ENCODE measurements at regions not wholly inside any gene's neighbourhood (a gene's known extent, or its start where the extent isn't known, plus 50 kb on each side); places are given as distances from the start of the nearest gene placed in this dataset.

DNA sequence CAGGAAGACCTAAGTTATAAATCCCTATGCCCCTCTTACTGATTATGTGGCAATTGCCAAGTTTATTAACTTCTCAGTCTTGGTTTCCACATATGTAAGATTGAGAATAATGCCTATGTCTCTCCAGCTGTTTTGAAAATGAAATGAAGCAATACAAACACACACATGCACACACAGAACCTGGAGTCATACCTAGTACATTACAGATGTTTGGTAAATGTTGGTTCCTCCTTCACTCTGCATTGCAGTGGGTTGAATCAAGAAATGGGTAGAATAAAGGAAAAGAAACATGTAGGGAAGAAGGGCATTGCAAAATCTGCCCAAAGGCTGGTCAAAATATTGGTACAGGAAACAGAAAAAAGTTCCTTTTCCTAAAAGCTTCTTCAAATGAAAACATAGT lies 309.9 kb upstream of the EMCN start:
- no peak for DNase-seq (ENCODE audit: low spot score)
- intact Hi-C loops (cut with micrococcal nuclease) = no loop called here
- no peak overlapping the region for H3K4me3 Mint-ChIP-seq

GRCh38 chr4:100826808-100827548 lies 309.2 kb upstream of the EMCN start:
- Mint-ChIP-seq H3K36me3 (ENCODE audit: low read depth) (peaks cover 2% of the 10 kb centered on the region), H3K9me3 (peaks cover 14% of the 10 kb centered on the region), H3K27me3 (ENCODE audit: insufficient read depth) (no peaks in the 10 kb centered on the region), H3K4me3 (no peak overlapping the region), H3K27ac (no peak overlapping the region), H3K4me1 (ENCODE audit: low read depth) (peaks cover 28% of the 10 kb centered on the region)
- DNase-seq (ENCODE audit: low spot score) = no peak
- intact Hi-C loops (cut with micrococcal nuclease) = no loop called here

More for the DNA sequence above, 309.9 kb upstream of the EMCN start:
- Mint-ChIP-seq H3K9me3 (peaks cover 14% of the 10 kb centered on the region), H3K4me1 (ENCODE audit: low read depth) (peaks cover 25% of the 10 kb centered on the region), H3K27ac (no peak overlapping the region), H3K27me3 (ENCODE audit: insufficient read depth) (no peaks in the 10 kb centered on the region), H3K36me3 (ENCODE audit: low read depth) (peaks cover 2% of the 10 kb centered on the region)

- H3K4me3 Mint-ChIP-seq = no peak overlapping the region
- peaks cover 2% of the 10 kb centered on the region for H3K36me3 Mint-ChIP-seq (ENCODE audit: low read depth)
- no peaks in the 10 kb centered on the region for H3K27me3 Mint-ChIP-seq (ENCODE audit: insufficient read depth)
- H3K9me3 Mint-ChIP-seq = peaks cover 14% of the 10 kb centered on the region
- intact Hi-C loops (cut with micrococcal nuclease) = no loop called here
- H3K4me1 Mint-ChIP-seq (ENCODE audit: low read depth) = peaks cover 32% of the 10 kb centered on the region
- no peak overlapping the region for H3K27ac Mint-ChIP-seq
- DNase-seq (ENCODE audit: low spot score) = no peak
Observed at GRCh38 chr4:100826067-100826466, 308.2 kb upstream of the EMCN start.

GRCh38 chr4:100823993-100824323 lies 306.1 kb upstream of the EMCN start:
- peaks cover 6% of the 10 kb centered on the region for H3K9me3 Mint-ChIP-seq
- no peaks in the 10 kb centered on the region for H3K36me3 Mint-ChIP-seq (ENCODE audit: low read depth)
- H3K27me3 Mint-ChIP-seq (ENCODE audit: insufficient read depth) = no peaks in the 10 kb centered on the region
- intact Hi-C loops (cut with micrococcal nuclease) = loop anchor here (1.0 to 5.0 kb wide), 7 partner anchors 73 to 971 kb away; no protein-coding TSS in a partner anchor
- H3K27ac Mint-ChIP-seq = no peak overlapping the region
- H3K4me1 Mint-ChIP-seq (ENCODE audit: low read depth) = peaks cover 40% of the 10 kb centered on the region
- no peak for DNase-seq (ENCODE audit: low spot score)
- H3K4me3 Mint-ChIP-seq = no peak overlapping the region

- intact Hi-C loops (cut with micrococcal nuclease) = loop anchor here (1.0 to 5.0 kb wide), 7 partner anchors 74 to 971 kb away; no protein-coding TSS in a partner anchor
- peak; percentile 32 for DNase-seq (ENCODE audit: low spot score)
- Mint-ChIP-seq H3K4me1 (ENCODE audit: low read depth) (peaks cover 40% of the 10 kb centered on the region), H3K4me3 (no peak overlapping the region), H3K27me3 (ENCODE audit: insufficient read depth) (no peaks in the 10 kb centered on the region), H3K27ac (peak overlapping the region; percentile 79), H3K9me3 (peaks cover under 1% of the 10 kb centered on the region), H3K36me3 (ENCODE audit: low read depth) (no peaks in the 10 kb centered on the region)
Observed at GRCh38 chr4:100823066-100823992, 305.5 kb upstream of the EMCN start.

DNA sequence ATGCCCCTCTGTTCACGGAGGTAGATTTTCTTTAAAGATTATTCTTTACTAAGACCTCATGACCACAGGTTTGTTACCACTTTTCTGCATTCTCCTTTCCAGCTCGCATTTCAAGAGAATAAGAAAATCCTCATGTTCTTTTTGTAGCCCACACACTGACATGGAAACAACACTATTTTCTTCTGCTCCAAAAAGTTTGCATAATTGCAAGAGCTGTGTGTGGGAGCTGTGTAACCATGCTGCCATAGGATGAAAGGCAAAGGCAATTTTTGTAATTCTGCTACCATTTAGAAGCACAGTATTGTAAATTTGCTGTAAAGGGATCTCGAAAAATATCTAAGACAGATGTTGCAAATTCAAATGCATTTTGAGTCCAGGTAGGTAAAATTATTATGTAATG lies 302.4 kb upstream of the EMCN start:
- Mint-ChIP-seq H3K36me3 (ENCODE audit: low read depth) (no peaks in the 10 kb centered on the region), H3K4me3 (no peak overlapping the region), H3K27ac (no peak overlapping the region), H3K4me1 (ENCODE audit: low read depth) (peaks cover 33% of the 10 kb centered on the region), H3K27me3 (ENCODE audit: insufficient read depth) (no peaks in the 10 kb centered on the region), H3K9me3 (no peaks in the 10 kb centered on the region)
- intact Hi-C loops (cut with micrococcal nuclease) = loop anchor here (5.0 kb wide), 2 partner anchors 77 to 507 kb away; no protein-coding TSS in a partner anchor
- no peak for DNase-seq (ENCODE audit: low spot score)

DNA sequence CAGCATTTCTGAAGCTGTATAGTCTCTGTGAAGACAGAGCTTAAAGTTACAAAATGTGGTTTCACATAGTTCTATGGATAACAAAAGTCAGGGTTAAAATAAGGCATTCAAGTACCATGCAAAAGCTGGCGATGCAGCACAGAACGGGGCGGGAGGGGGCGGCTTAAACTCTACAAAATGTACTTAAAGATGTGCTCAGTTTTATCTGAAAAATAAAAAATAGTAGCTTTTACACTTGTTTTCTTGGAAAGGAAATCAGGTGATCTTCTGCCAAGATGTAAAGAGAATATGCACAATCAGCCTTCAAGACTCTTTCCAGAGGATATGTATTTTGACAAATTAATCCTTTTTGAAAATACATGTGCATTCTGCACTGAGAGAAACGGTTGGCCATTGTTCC lies 301.7 kb upstream of the EMCN start:
- no peak overlapping the region for H3K4me3 Mint-ChIP-seq
- no peak overlapping the region for H3K27ac Mint-ChIP-seq
- H3K36me3 Mint-ChIP-seq (ENCODE audit: low read depth) = no peaks in the 10 kb centered on the region
- H3K4me1 Mint-ChIP-seq (ENCODE audit: low read depth) = peaks cover 31% of the 10 kb centered on the region
- no peak for DNase-seq (ENCODE audit: low spot score)
- intact Hi-C loops (cut with micrococcal nuclease) = no loop called here
- H3K27me3 Mint-ChIP-seq (ENCODE audit: insufficient read depth) = no peaks in the 10 kb centered on the region
- no peaks in the 10 kb centered on the region for H3K9me3 Mint-ChIP-seq

GRCh38 chr4:100816436-100817045 lies 298.7 kb upstream of the EMCN start:
- no peak overlapping the region for H3K4me3 Mint-ChIP-seq
- intact Hi-C loops (cut with micrococcal nuclease) = no loop called here
- no peaks in the 10 kb centered on the region for H3K36me3 Mint-ChIP-seq (ENCODE audit: low read depth)
- DNase-seq (ENCODE audit: low spot score) = no peak
- H3K27me3 Mint-ChIP-seq (ENCODE audit: insufficient read depth) = no peaks in the 10 kb centered on the region
- H3K4me1 Mint-ChIP-seq (ENCODE audit: low read depth) = peaks cover 11% of the 10 kb centered on the region
- no peak overlapping the region for H3K27ac Mint-ChIP-seq
- H3K9me3 Mint-ChIP-seq = no peaks in the 10 kb centered on the region

GRCh38 chr4:100811046-100811445 lies 293.2 kb upstream of the EMCN start:
- intact Hi-C loops (cut with micrococcal nuclease) = no loop called here
- no peak overlapping the region for H3K27ac Mint-ChIP-seq

GRCh38 chr4:100809506-100809905 lies 291.7 kb upstream of the EMCN start:
- no peak for DNase-seq (ENCODE audit: low spot score)
- Mint-ChIP-seq H3K4me1 (ENCODE audit: low read depth) (no peaks in the 10 kb centered on the region), H3K36me3 (ENCODE audit: low read depth) (no peaks in the 10 kb centered on the region), H3K27ac (no peak overlapping the region), H3K9me3 (no peaks in the 10 kb centered on the region), H3K4me3 (no peak overlapping the region), H3K27me3 (ENCODE audit: insufficient read depth) (peaks cover 2% of the 10 kb centered on the region)
- intact Hi-C loops (cut with micrococcal nuclease) = no loop called here

More at GRCh38 chr4:100811046-100811445, 293.2 kb upstream of the EMCN start:
- Mint-ChIP-seq H3K27me3 (ENCODE audit: insufficient read depth) (peaks cover 2% of the 10 kb centered on the region), H3K9me3 (no peaks in the 10 kb centered on the region), H3K4me3 (no peak overlapping the region), H3K36me3 (ENCODE audit: low read depth) (no peaks in the 10 kb centered on the region), H3K4me1 (ENCODE audit: low read depth) (no peaks in the 10 kb centered on the region)
- DNase-seq (ENCODE audit: low spot score) = no peak

DNA sequence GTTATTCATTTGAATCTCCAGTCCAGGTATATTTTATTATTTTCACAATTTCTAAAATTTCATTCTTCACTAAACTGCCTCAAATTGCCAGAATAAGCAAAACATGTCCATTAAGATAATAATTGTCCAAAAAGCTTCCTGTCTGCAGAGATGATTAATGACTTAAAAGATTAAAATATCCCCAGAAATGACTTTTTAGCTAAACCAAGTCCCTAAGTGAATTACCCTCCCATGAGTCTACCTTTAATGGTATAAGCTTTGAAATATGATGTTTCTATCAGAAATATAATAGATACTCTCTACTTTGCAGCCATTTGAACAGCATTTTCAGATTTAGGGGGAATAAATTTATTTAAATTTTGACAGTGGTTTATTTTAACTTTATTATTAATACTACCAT lies 289.2 kb upstream of the EMCN start:
- Mint-ChIP-seq H3K4me1 (ENCODE audit: low read depth) (no peaks in the 10 kb centered on the region), H3K36me3 (ENCODE audit: low read depth) (no peaks in the 10 kb centered on the region), H3K4me3 (no peak overlapping the region), H3K27me3 (ENCODE audit: insufficient read depth) (peaks cover 2% of the 10 kb centered on the region), H3K27ac (no peak overlapping the region), H3K9me3 (no peaks in the 10 kb centered on the region)
- DNase-seq (ENCODE audit: low spot score) = no peak
- intact Hi-C loops (cut with micrococcal nuclease) = no loop called here

DNA sequence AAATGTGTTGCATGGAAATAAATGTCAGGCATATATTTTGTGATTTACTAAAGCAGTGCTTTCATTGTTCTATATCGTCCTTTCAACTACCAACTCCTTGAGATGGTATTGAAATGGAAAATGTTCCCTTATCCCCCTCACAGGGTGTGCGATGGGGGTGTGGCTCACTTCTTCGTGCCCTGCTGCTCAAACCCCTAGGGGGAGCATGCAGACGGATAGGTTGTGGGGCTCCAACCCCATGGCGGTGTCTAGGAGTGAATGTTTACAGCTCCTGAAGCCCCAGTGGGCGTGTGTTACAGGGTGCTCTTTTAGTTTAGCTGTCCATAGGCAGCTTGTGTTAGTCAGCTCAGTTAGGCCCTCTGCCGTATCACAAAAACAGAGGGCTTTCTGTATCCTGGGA lies 287.7 kb upstream of the EMCN start:
- H3K27ac Mint-ChIP-seq = no peak overlapping the region
- intact Hi-C loops (cut with micrococcal nuclease) = no loop called here
- peaks cover 2% of the 10 kb centered on the region for H3K27me3 Mint-ChIP-seq (ENCODE audit: insufficient read depth)
- no peaks in the 10 kb centered on the region for H3K4me1 Mint-ChIP-seq (ENCODE audit: low read depth)
- no peak for DNase-seq (ENCODE audit: low spot score)
- no peaks in the 10 kb centered on the region for H3K36me3 Mint-ChIP-seq (ENCODE audit: low read depth)
- no peaks in the 10 kb centered on the region for H3K9me3 Mint-ChIP-seq
- no peak overlapping the region for H3K4me3 Mint-ChIP-seq
